OCI-LY7 (cell line): ENCODE measurements at regions not wholly inside any gene's neighbourhood (a gene's known extent, or its start where the extent isn't known, plus 50 kb on each side); places are given as distances from the start of the nearest gene placed in this dataset.

ENCODE experiments used
- BruUV-seq: library from RNA; stranded (reverse); fragments of 400-500 nt; replicated peaks from 2 replicates; lab custom pipeline; 2021; lab: Mats Ljungman, UMichigan
- CTCF ChIA-PET: fragments of 300-600 bp; sonication (Branson Sonifier 250); formaldehyde crosslinking; loops from one replicate; lab custom pipeline; 2022; ENCODE audit warnings: antibody characterized with exemption; ENCODE audit not compliant: unreplicated experiment; lab: Charles Lee
- POLR2A ChIA-PET: fragments of 300-600 bp; sonication (Branson Sonifier 250); formaldehyde crosslinking; loops from one replicate; lab custom pipeline; 2022; ENCODE audit warnings: antibody characterized with exemption; lab: Charles Lee
- DNase-seq: peaks from one replicate; pipeline ENCODE4 v3.0.0-alpha.2; 2015; ENCODE audit warnings: low spot score
- H2AFZ ChIP-seq: fragments of 200-600 bp; sonication (generic), shearing (Covaris generic); 2 replicates; pipeline ENCODE4 v1.6.1; 2014; ENCODE audit warnings: mild to moderate bottlenecking, antibody characterized with exemption, low read length, moderate library complexity
- H3K27ac ChIP-seq: fragments of 200-600 bp; sonication (generic); 2 replicates; pipeline ENCODE4 v1.5.1; 2014; ENCODE audit warnings: mixed run types, low read depth, mild to moderate bottlenecking, moderate library complexity, low read length, inconsistent platforms; ENCODE audit not compliant: poor library complexity, severe bottlenecking
- H3K36me3 ChIP-seq: fragments of 200-600 bp; sonication (generic); 2 replicates; pipeline ENCODE4 v1.6.1; 2014; ENCODE audit warnings: mild to moderate bottlenecking, antibody characterized with exemption, low read length, moderate library complexity, mixed read lengths; ENCODE audit not compliant: insufficient read depth
- H3K4me1 ChIP-seq: fragments of 200-600 bp; sonication (generic); 2 replicates; pipeline ENCODE4 v1.5.1; 2014; ENCODE audit warnings: mild to moderate bottlenecking, low read length; ENCODE audit not compliant: insufficient read depth, poor library complexity, severe bottlenecking
- H3K4me2 ChIP-seq: fragments of 200-600 bp; sonication (generic); 2 replicates; pipeline ENCODE4 v1.6.1; 2014; ENCODE audit warnings: mild to moderate bottlenecking, low read length
- H3K4me3 ChIP-seq: fragments of 200-600 bp; sonication (generic); 2 replicates; pipeline ENCODE4 v1.5.1; 2014; ENCODE audit warnings: mild to moderate bottlenecking, low read depth, low read length; ENCODE audit not compliant: poor library complexity, severe bottlenecking
- H3K79me2 ChIP-seq: fragments of 200-600 bp; sonication (generic); 2 replicates; pipeline ENCODE4 v1.6.1; 2016; ENCODE audit warnings: low read depth, mild to moderate bottlenecking, low read length, moderate library complexity, mixed read lengths; ENCODE audit not compliant: insufficient read depth
- H3K9me2 ChIP-seq: fragments of 200-600 bp; sonication (generic); 2 replicates; pipeline ENCODE4 v1.6.1; 2016; ENCODE audit warnings: mild to moderate bottlenecking, low read length, mixed read lengths; ENCODE audit not compliant: insufficient read depth
- H3K9me3 ChIP-seq: fragments of 200-600 bp; sonication (generic); 2 replicates; pipeline ENCODE4 v1.6.1; 2014; ENCODE audit warnings: mild to moderate bottlenecking, mixed run types, low read length, mixed read lengths
- H4K20me1 ChIP-seq: fragments of 200-600 bp; sonication (generic); 2 replicates; pipeline ENCODE4 v1.6.1; 2014; ENCODE audit warnings: mild to moderate bottlenecking, antibody characterized with exemption, low read length, moderate library complexity, mixed read lengths; ENCODE audit not compliant: insufficient read depth
- EZH2phosphoT487 ChIP-seq: fragments of 200-600 bp; sonication (generic); IDR thresholded peaks from 2 replicates; pipeline ENCODE4 v1.6.1; 2018; ENCODE audit warnings: low read depth, borderline replicate concordance, mild to moderate bottlenecking, mixed run types, antibody characterized with exemption, low read length, moderate library complexity, mixed read lengths
- intact Hi-C: fragments of 100-400 bp; cut with micrococcal nuclease; formaldehyde crosslinking; loops from one replicate; pipeline ENCODE4 v1.10.0; 2022; ENCODE audit not compliant: unreplicated experiment
- TF ChIP-seq, protein P1 (sequence below): fragments of 200-600 bp; sonication (generic); conservative IDR thresholded peaks from 2 replicates; pipeline ENCODE4 v1.5.1; 2014; ENCODE audit warnings: mild to moderate bottlenecking, antibody characterized with exemption, low read length, moderate library complexity, mixed read lengths

DNA sequence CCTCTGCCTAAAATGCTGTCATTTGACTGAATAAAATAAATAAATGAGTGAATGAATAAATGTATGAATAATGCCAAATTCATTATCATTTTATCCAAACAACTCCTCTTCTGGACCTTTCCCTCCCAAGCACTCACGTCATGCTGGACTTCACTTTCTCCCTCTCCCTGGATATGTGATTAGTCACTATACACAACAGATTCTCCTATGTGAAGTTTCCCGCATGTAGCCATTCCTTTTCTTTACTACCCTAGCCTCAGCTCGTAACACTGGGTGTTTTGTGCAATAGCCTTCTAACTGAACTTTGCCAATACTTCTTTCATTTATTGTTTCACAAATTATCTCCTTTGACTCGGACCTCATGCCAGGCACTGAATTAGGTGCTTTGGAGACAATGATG lies 87.6 kb upstream of the IL6 start:
- no peaks in the 10 kb centered on the region for H3K79me2 ChIP-seq
- no peaks in the 10 kb centered on the region for H3K9me2 ChIP-seq
- no peaks in the 10 kb centered on the region for H3K4me1 ChIP-seq
- ChIA-PET POLR2A (interaction anchor here (1.0 kb wide), 1 partner anchor 12 kb away, joined by 3 read pairs; no protein-coding TSS in a partner anchor), CTCF (no interaction called here)
- no peak overlapping the region for H3K4me2 ChIP-seq
- 0 out of 2 replicates have a peak, but pooled peaks cover 5% of the 10 kb centered on the region for H3K9me3 ChIP-seq
- no peaks in the 10 kb centered on the region for H3K36me3 ChIP-seq
- no TSS peak for BruUV-seq
- TF ChIP-seq, protein P1, sequence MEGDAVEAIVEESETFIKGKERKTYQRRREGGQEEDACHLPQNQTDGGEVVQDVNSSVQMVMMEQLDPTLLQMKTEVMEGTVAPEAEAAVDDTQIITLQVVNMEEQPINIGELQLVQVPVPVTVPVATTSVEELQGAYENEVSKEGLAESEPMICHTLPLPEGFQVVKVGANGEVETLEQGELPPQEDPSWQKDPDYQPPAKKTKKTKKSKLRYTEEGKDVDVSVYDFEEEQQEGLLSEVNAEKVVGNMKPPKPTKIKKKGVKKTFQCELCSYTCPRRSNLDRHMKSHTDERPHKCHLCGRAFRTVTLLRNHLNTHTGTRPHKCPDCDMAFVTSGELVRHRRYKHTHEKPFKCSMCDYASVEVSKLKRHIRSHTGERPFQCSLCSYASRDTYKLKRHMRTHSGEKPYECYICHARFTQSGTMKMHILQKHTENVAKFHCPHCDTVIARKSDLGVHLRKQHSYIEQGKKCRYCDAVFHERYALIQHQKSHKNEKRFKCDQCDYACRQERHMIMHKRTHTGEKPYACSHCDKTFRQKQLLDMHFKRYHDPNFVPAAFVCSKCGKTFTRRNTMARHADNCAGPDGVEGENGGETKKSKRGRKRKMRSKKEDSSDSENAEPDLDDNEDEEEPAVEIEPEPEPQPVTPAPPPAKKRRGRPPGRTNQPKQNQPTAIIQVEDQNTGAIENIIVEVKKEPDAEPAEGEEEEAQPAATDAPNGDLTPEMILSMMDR, result no peak
- TF ChIP-seq EZH2phosphoT487, result no peak
- H4K20me1 ChIP-seq, result no peaks in the 10 kb centered on the region
- H2AFZ ChIP-seq, result no peak overlapping the region
- H3K27ac ChIP-seq, result no peak overlapping the region
- DNase-seq, result no peak
- intact Hi-C loops, result no loop called here
- no peak overlapping the region for H3K4me3 ChIP-seq

DNA sequence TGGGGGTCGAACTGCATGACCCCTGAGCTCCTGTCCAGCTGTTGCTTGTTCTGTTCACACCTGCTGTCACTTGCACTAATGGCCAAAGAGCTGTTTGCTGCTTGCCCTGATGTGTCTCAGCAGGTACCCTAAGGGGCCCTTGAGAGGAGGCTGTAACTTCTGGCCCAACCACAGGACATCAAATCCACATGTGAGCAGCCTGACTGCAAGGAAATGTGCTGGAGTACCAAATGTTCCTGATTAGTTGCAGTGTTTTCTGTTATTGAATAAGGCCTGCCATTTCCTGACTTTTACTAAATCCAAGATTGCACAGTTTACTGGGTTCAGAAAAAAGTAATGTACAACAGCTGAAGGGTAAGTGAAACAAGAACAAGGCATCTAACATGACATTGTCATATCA lies 91.7 kb upstream of the IL6 start:
- CTCF ChIA-PET, result interaction anchor here (1.0 kb wide), 1 partner anchor 26 kb away, joined by 3 read pairs; no protein-coding TSS in a partner anchor

DNA sequence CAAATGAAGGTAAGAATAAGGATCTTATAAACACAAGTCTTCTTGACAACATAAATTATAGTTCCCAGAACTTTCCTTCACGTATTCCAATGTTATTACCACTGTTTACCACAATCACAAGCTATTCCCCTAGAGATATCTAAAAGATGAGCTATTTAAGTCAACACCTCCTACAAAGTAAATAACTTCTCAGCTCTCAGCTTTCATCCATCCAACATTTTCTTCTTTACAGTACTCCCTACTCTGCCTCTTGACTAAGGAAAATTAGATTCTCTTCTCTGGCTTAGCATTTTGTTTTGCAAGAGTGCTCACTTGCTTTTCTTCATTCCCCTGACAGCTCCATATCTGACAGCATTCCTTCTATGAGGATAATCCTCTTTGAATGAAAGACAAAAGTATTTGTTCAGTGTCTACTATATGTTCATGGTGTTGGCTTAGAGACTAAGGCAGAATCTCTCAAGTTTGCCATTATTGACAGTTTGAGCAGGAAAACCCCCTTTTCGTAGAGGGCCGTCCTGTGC lies 93.0 kb upstream of the IL6 start:
- Histone ChIP-seq H3K79me2 (no peaks in the 10 kb centered on the region), H3K4me1 (no peaks in the 10 kb centered on the region), H3K4me3 (no peak overlapping the region), H3K36me3 (no peaks in the 10 kb centered on the region), H3K27ac (no peak overlapping the region), H2AFZ (no peak overlapping the region), H3K9me2 (no peaks in the 10 kb centered on the region), H3K4me2 (no peak overlapping the region), H4K20me1 (no peaks in the 10 kb centered on the region), H3K9me3 (no peaks in the 10 kb centered on the region)
- CTCF ChIA-PET, result no interaction called here
- no TSS peak for BruUV-seq
- POLR2A ChIA-PET, result interaction anchor here (0.7 kb wide), 1 partner anchor 919 kb away, joined by 3 read pairs; no protein-coding TSS in a partner anchor
- TF ChIP-seq, protein P1, result no peak
- no peak for TF ChIP-seq EZH2phosphoT487
- intact Hi-C loops, result no loop called here
- DNase-seq, result no peak

More for the DNA sequence above, 91.7 kb upstream of the IL6 start:
- no peaks in the 10 kb centered on the region for H3K4me1 ChIP-seq
- no peaks in the 10 kb centered on the region for H3K79me2 ChIP-seq
- H3K9me3 ChIP-seq, result no peaks in the 10 kb centered on the region
- H3K36me3 ChIP-seq, result no peaks in the 10 kb centered on the region
- H3K4me3 ChIP-seq, result no peak overlapping the region
- no peaks in the 10 kb centered on the region for H3K9me2 ChIP-seq
- no peaks in the 10 kb centered on the region for H4K20me1 ChIP-seq
- intact Hi-C loops, result no loop called here
- TF ChIP-seq, protein P1, result no peak
- TF ChIP-seq EZH2phosphoT487, result no peak
- POLR2A ChIA-PET, result interaction anchor here (0.5 to 0.9 kb wide), 3 partner anchors 10 to 1780 kb away, joined by 3 to 4 read pairs (median 3); no protein-coding TSS in a partner anchor
- H3K4me2 ChIP-seq, result no peak overlapping the region
- no peak for DNase-seq
- H2AFZ ChIP-seq, result no peak overlapping the region
- BruUV-seq, result no TSS peak
- H3K27ac ChIP-seq, result no peak overlapping the region
